ENCODE measurements at regions not wholly inside any gene's neighbourhood (a gene's known extent, or its start where the extent isn't known, plus 50 kb on each side); places are given as distances from the start of the nearest gene placed in this dataset.

DNA sequence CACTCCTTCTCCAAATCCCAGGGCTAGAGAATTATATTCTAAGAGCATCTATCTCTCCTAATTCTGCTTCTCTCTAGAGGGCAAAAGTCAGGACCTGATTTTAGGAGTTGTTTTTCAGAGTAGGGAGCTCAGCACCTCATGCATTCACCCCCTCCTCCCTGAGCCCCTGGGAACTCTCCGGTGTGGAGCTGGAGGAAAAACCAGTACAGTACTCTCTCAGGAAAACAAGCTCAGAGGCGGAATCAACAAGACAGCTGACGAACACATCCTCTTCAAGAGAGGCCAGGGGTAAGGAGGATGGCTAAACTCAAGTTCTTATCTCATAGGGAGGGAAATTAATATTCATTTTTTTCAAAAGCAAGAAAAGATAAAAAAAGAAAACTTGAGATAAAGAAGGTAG, 120.1 kb upstream of the CDYL start:
- in situ Hi-C loops (cut with MboI; ENCODE audit: low sequenced_read_pairs, unreplicated experiment), result no loop called here
- TF ChIP-seq, protein P1, sequence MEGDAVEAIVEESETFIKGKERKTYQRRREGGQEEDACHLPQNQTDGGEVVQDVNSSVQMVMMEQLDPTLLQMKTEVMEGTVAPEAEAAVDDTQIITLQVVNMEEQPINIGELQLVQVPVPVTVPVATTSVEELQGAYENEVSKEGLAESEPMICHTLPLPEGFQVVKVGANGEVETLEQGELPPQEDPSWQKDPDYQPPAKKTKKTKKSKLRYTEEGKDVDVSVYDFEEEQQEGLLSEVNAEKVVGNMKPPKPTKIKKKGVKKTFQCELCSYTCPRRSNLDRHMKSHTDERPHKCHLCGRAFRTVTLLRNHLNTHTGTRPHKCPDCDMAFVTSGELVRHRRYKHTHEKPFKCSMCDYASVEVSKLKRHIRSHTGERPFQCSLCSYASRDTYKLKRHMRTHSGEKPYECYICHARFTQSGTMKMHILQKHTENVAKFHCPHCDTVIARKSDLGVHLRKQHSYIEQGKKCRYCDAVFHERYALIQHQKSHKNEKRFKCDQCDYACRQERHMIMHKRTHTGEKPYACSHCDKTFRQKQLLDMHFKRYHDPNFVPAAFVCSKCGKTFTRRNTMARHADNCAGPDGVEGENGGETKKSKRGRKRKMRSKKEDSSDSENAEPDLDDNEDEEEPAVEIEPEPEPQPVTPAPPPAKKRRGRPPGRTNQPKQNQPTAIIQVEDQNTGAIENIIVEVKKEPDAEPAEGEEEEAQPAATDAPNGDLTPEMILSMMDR (IDR thresholded peaks at IDR 0.05; ENCODE audit: borderline replicate concordance, control extremely low read depth, extremely low read depth, insufficient read depth, missing control alignments), result no peak
- DNase-seq (ENCODE audit: low spot score), result no peak

DNA sequence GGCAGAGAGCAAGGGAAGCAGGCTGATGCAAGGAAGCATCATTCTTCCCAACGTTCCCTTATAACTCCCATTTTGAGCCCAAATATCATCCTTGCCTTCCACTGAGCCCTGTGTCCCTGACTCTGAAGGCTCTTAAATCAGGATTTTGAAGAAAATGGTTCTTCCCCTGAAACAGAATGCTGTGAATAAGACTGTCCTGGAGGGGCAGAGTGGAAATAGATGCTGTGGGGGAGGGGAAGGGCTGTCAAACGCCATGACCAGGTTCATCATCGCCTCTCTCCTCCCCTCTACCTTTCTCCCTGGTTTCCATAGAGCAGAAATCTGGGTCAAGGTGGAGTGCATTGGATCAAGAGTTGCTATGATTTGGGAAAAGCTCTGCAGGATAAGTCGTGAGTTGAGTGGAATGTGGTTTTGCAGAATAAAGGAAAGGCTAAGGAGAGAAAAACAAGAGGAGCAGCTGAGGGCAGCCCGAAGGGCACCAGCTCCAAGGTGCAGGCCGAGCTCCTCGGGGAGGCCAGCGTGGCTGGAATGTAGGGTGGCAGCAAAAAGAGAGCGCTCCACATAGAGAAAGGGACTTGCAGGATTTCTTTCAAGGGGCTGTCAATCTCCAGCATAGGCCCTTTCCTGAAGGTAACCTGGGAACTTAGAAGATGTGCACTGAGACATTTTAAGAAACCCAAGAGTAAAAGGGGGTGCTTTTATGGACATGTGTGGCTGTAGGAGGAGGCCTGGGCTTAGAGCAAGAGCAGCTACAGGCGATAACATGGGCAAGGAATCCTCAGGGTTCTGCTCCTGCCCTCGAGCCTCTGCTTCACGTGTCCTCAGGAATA, 120.8 kb upstream of the CDYL start:
- in situ Hi-C loops (cut with MboI; ENCODE audit: low sequenced_read_pairs, unreplicated experiment), result no loop called here
- DNase-seq (ENCODE audit: low spot score), result no peak
- TF ChIP-seq, protein P1 (IDR thresholded peaks at IDR 0.05; ENCODE audit: borderline replicate concordance, control extremely low read depth, extremely low read depth, insufficient read depth, missing control alignments), result no peak

DNA sequence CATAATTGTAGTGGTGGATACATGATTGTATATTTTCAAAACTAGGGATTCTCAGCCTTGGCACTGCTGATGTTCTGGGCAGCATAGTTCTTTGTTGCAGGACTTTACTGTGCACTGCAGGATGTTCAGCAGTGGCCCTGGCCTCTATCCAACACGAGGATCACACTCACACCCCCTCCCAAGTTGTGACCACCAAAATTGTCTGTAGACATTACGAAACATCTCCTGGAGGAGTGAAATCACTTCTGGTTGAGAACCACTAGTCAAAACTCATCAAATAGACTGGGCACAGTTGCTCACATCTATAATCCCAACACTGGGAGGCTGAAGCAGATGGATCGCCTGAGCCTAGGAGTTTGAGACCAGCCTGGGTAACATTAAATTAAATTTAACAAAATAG, 123.1 kb upstream of the CDYL start:
- TF ChIP-seq, protein P1 (IDR thresholded peaks at IDR 0.05; ENCODE audit: borderline replicate concordance, control extremely low read depth, extremely low read depth, insufficient read depth, missing control alignments), result no peak
- DNase-seq (ENCODE audit: low spot score), result no peak
- in situ Hi-C loops (cut with MboI; ENCODE audit: low sequenced_read_pairs, unreplicated experiment), result no loop called here

DNA sequence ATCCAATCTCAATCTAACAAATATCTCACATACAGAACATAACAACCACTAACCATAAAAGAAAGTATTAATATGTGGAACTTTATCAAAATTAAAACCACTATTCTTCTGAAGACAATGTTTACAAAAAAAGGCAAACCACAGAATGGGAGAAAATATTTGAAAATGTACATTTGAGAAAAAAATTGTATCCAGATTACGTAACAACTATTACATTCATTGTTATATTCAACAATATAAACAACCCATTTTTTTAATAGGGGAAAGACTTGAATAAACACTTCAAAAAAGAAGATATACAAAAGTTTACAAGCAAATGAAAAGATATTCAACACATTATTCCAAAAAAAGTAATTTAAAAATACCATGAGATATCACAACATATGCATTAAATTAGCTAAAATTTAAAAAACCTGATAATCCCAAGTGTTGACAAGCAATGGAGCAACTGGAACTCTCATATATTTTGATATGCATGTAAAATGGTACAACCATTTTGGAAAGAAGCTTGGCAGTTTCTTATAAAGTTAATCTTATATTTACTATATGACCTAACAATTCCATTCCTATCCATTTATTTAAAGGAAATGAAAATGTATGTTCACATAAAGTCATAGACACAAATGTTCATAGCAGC, 124.3 kb upstream of the CDYL start:
- TF ChIP-seq, protein P1 (IDR thresholded peaks at IDR 0.05; ENCODE audit: borderline replicate concordance, control extremely low read depth, extremely low read depth, insufficient read depth, missing control alignments), result no peak
- in situ Hi-C loops (cut with MboI; ENCODE audit: low sequenced_read_pairs, unreplicated experiment), result no loop called here
- no peak for DNase-seq (ENCODE audit: low spot score)

DNA sequence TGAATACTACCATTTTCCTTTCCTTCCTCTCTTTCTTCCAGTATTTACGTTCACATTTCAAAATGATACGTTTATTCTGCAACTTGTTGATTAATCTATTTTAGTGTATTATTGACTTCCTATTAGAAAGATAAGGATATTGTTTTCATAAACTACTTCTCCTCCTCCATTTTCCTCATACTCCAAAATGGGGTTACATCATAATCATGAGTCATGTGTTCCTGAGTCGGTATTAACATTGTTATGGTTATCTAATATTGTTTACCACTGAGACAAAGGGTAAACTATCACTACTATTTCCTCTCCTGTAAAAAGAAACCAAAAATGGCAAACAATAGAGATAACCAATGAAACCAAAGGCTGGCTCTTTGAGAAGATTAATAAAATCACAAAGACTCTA, 126.5 kb upstream of the CDYL start:
- in situ Hi-C loops (cut with MboI; ENCODE audit: low sequenced_read_pairs, unreplicated experiment), result no loop called here
- TF ChIP-seq, protein P1 (IDR thresholded peaks at IDR 0.05; ENCODE audit: borderline replicate concordance, control extremely low read depth, extremely low read depth, insufficient read depth, missing control alignments), result no peak
- no peak for DNase-seq (ENCODE audit: low spot score)

DNA sequence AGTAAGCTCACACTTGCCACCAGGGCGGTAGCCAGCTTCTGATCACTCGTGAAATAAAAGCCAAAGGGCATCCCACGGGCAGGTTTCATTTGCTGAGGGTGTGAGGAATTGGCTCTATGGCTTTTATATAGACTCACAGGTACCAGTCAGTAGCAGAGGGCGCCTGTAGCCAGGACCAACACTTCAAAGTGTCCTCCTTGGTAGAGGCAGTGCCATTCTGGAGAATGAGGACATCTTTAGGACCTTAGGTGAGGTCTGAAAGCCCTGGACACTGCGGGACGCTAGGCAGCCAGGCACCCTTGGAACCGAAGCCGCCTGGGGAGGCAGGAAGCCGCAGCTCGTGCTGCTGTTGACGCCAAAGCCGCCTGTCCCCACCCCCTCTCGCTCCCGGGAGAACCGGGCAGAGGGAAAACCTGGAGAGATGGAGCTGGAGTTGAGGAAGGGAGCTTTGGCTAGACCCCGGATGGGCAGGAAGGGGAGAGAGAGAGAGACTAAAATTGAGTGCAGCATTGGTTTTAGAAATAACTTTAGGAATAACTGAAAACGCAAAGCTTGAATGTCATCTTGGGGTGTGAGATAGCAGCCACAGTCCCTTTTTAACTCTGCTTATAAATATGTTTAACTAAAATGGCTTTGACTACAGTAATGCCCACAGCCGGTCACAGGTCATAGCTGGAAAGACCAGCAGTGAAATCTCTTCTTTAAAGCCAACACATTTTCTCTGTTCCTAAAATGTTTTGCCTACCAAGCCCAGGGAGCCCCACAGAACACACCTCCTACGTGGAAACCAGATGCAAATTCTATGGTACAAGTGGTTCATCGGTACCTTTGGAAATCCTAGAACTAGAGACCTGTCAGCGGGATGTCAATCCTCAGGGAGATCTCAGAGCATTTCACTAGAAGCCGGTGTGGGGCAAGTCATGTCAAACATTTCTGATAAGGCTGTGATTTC, 128.5 kb upstream of the CDYL start:
- TF ChIP-seq, protein P1 (IDR thresholded peaks at IDR 0.05; ENCODE audit: borderline replicate concordance, control extremely low read depth, extremely low read depth, insufficient read depth, missing control alignments), result no peak
- in situ Hi-C loops (cut with MboI; ENCODE audit: low sequenced_read_pairs, unreplicated experiment), result no loop called here
- DNase-seq (ENCODE audit: low spot score), result no peak
